GM23338 (cell line): ENCODE measurements at regions not wholly inside any gene's neighbourhood (a gene's known extent, or its start where the extent isn't known, plus 50 kb on each side); places are given as distances from the start of the nearest gene placed in this dataset.

ENCODE experiments used
- CREB1 ChIP-seq: fragments of 250-450 bp; sonication (Bioruptor Pico); IDR thresholded peaks from 2 replicates; pipeline ENCODE4 v1.5.0; 2020; ENCODE audit warnings: low read depth, mild to moderate bottlenecking, moderate library complexity
- EZH2 ChIP-seq: fragments of 200-600 bp; sonication (generic); IDR thresholded peaks from one replicate; pipeline ENCODE4 v1.8.0; 2017; ENCODE audit warnings: antibody characterized with exemption, mild to moderate bottlenecking, low read depth; ENCODE audit not compliant: unreplicated experiment
- EZH2phosphoT487 ChIP-seq: fragments of 200-600 bp; sonication (generic); IDR thresholded peaks from one replicate; pipeline ENCODE4 v1.8.1; 2018; ENCODE audit warnings: antibody characterized with exemption; ENCODE audit not compliant: unreplicated experiment
- JUNB ChIP-seq: IDR thresholded peaks from one replicate; pipeline ENCODE4 v1.6.1; 2016; ENCODE audit warnings: antibody characterized with exemption; ENCODE audit not compliant: unreplicated experiment
- NANOG ChIP-seq: IDR thresholded peaks from 2 replicates; pipeline ENCODE4 v1.6.1; 2016; ENCODE audit warnings: antibody characterized with exemption, borderline replicate concordance
- POLR2AphosphoS5 ChIP-seq: IDR thresholded peaks from 2 replicates; pipeline ENCODE4 v1.6.1; 2016; ENCODE audit warnings: antibody characterized with exemption, low read depth
- ZNF114 ChIP-seq: fragments of 250-450 bp; sonication (Bioruptor Pico); IDR thresholded peaks from 2 replicates; pipeline ENCODE4 v1.5.0; 2020; ENCODE audit warnings: mild to moderate bottlenecking, moderate library complexity
- ZNF331 ChIP-seq: fragments of 250-450 bp; sonication (Bioruptor Pico); IDR thresholded peaks from 2 replicates; pipeline ENCODE4 v1.5.0; 2020; ENCODE audit warnings: low read depth, mild to moderate bottlenecking, moderate library complexity
- ZNF462 ChIP-seq: fragments of 250-450 bp; sonication (Bioruptor Pico); IDR thresholded peaks from 2 replicates; pipeline ENCODE4 v1.5.0; 2020; ENCODE audit warnings: mild to moderate bottlenecking, moderate library complexity
- TF ChIP-seq, protein P1 (sequence below), 2 experiments: fragments of 200-600 bp in 1 of 2; sonication (generic) in 1 of 2; conservative IDR thresholded peaks; 2 replicates each; pipeline versions ENCODE4 v1.5.1 to v1.6.1; 2016 to 2017; ENCODE audit warnings: antibody characterized with exemption in 2 of 2, low read depth in 2 of 2, mild to moderate bottlenecking in 2 of 2, moderate library complexity in 1 of 2
- TF ChIP-seq, protein P2 (sequence below): IDR thresholded peaks from one replicate; pipeline ENCODE4 v1.6.1; 2018; ENCODE audit warnings: antibody characterized with exemption; ENCODE audit not compliant: unreplicated experiment
- TF ChIP-seq, protein P3 (sequence below): IDR thresholded peaks from 2 replicates; pipeline ENCODE4 v1.6.1; 2016; ENCODE audit warnings: antibody characterized with exemption

DNA sequence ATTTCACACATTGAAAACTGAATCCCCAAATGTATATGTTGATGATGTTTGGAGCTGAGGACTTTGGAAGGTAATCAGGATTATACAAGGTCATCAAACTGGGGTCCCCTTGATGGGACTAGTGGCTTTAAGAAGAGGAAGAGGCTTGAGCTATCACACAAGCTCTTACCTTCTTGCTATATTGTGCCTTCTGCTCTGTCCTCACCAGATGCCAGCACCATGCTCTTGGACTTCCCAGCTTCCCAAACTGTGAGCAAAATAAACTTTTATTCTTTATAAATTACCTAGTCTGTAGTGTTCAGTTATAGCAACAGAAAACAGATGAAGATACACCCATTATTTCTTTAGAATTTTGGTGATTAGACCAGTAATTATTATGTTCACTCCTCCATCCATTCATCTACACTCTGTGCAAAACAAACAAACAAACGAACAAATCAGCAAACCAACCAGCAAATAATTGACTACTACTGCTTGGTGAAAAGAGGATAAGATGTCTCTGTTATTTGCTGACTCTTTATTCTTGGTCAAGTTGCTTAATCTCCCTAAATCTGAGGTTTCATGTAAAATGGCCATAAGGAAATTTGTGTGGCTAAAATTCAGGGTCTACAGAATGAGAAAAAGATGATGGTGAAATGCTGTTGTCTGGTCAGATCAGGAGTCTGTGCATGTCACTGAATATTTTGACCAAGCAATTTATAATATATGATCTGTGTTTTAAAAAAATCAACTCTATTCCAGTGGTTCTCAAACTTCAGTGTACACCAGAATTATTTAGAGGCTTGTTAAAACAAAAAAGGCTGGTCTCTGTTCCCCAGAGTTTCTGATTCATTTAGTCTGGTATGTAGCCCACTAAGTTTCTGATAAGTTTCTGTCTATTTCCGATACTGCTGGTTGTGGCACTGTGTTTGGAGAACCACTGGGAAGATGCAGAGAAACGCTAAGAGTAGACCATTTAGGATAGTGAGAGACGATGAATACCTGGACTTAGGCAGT lies 854.1 kb downstream of the MAT2B start:
- TF ChIP-seq, protein P1, sequence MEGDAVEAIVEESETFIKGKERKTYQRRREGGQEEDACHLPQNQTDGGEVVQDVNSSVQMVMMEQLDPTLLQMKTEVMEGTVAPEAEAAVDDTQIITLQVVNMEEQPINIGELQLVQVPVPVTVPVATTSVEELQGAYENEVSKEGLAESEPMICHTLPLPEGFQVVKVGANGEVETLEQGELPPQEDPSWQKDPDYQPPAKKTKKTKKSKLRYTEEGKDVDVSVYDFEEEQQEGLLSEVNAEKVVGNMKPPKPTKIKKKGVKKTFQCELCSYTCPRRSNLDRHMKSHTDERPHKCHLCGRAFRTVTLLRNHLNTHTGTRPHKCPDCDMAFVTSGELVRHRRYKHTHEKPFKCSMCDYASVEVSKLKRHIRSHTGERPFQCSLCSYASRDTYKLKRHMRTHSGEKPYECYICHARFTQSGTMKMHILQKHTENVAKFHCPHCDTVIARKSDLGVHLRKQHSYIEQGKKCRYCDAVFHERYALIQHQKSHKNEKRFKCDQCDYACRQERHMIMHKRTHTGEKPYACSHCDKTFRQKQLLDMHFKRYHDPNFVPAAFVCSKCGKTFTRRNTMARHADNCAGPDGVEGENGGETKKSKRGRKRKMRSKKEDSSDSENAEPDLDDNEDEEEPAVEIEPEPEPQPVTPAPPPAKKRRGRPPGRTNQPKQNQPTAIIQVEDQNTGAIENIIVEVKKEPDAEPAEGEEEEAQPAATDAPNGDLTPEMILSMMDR (conservative IDR thresholded peaks at IDR 0.05; ENCODE audit: low read depth in 2 of 2): no peak
- TF ChIP-seq JUNB (no peak), ZNF462 (CRISPR knock-in tag) (no peak), POLR2AphosphoS5 (no peak), EZH2phosphoT487 (no peak), CREB1 (CRISPR knock-in tag) (no peak), EZH2 (no peak), NANOG (no peak), ZNF331 (CRISPR knock-in tag) (no peak), ZNF114 (no peak)
- TF ChIP-seq, protein P2, sequence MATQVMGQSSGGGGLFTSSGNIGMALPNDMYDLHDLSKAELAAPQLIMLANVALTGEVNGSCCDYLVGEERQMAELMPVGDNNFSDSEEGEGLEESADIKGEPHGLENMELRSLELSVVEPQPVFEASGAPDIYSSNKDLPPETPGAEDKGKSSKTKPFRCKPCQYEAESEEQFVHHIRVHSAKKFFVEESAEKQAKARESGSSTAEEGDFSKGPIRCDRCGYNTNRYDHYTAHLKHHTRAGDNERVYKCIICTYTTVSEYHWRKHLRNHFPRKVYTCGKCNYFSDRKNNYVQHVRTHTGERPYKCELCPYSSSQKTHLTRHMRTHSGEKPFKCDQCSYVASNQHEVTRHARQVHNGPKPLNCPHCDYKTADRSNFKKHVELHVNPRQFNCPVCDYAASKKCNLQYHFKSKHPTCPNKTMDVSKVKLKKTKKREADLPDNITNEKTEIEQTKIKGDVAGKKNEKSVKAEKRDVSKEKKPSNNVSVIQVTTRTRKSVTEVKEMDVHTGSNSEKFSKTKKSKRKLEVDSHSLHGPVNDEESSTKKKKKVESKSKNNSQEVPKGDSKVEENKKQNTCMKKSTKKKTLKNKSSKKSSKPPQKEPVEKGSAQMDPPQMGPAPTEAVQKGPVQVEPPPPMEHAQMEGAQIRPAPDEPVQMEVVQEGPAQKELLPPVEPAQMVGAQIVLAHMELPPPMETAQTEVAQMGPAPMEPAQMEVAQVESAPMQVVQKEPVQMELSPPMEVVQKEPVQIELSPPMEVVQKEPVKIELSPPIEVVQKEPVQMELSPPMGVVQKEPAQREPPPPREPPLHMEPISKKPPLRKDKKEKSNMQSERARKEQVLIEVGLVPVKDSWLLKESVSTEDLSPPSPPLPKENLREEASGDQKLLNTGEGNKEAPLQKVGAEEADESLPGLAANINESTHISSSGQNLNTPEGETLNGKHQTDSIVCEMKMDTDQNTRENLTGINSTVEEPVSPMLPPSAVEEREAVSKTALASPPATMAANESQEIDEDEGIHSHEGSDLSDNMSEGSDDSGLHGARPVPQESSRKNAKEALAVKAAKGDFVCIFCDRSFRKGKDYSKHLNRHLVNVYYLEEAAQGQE: no peak
- TF ChIP-seq, protein P3, sequence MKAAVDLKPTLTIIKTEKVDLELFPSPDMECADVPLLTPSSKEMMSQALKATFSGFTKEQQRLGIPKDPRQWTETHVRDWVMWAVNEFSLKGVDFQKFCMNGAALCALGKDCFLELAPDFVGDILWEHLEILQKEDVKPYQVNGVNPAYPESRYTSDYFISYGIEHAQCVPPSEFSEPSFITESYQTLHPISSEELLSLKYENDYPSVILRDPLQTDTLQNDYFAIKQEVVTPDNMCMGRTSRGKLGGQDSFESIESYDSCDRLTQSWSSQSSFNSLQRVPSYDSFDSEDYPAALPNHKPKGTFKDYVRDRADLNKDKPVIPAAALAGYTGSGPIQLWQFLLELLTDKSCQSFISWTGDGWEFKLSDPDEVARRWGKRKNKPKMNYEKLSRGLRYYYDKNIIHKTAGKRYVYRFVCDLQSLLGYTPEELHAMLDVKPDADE: no peak
